HG02870 (cell line): ENCODE measurements at regions not wholly inside any gene's neighbourhood (a gene's known extent, or its start where the extent isn't known, plus 50 kb on each side); places are given as distances from the start of the nearest gene placed in this dataset.

Experiments used
- ATAC-seq: cut with Tn5 transposase; IDR thresholded peaks from one replicate; pipeline ENCODE4 v1.9.1; 2021; ENCODE audit warnings: mild to moderate bottlenecking, moderate library complexity; ENCODE audit not compliant: unreplicated experiment

DNA sequence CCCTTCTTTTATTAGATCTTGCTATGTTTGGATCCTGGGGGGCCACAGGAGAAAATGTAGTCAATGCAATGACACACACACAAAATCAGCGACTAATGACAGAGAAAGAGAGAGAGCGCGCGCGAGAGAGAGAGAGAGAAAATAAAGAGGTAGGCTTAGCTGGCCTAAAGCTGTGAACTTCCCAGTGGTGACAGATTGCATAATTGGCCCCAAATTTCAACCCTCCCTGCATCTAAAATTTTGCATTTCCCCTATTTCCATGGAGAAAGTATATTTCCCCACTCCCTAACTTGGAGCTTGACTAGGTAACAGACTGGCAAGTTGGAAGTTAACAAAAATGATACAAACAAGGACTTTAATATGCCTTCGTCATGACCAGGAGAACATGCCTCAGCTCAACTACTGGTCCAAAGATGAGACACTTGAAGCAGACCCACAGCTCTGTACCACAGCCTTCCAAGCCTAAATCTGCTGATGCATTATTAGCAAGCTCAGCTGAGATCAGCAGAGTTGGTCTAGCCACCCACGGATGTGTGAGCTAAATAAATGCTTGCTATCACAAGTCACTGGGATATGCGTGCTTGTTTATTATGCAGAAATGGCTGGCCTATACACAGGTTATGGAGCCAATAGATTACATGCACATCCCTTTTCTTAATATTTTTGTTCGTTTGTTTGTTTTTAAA, 118.1 kb upstream of the PRDM1 start:
- no peak for ATAC-seq

- ATAC-seq, result no peak
These were observed 119.7 kb upstream of the PRDM1 start for GRCh38 chr6:105966481-105966880.

DNA sequence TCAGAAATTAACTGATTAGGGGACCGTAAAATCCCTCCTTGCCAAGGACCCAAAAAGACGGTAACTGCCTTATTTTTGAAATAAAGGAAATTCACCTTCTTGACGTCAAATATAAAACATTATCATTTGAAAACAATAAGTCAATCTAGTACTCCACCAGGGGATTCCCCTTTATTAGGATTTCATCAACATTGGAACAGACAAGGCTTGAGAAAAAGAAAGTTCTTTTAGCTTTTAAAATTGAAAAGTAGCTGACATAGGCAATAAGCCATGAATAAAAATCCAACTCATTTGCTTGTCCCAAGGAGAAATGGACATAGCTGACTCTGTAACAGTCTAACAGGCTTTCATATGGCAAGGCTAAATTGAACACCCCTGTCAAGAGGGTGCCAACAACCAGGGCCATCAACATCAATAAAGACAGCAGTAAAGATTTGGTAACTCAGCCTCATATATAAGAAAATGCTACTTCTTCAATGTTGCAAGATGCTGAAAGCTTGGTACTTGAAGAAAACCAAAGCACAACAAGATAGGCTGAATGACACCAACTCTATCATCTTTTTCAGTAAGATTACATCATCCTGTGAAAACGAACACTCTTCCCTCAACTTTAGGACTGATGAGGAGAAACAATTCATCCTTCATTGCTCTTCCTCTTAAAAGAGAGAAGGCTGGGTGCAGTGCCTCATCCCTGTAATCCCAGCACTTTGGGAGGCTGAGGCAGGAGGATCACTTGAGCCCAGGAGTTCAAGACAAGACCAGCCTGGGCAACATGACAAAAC, 121.0 kb upstream of the PRDM1 start:
- ATAC-seq, result no peak

GRCh38 chr6:105954148-105954547, 132.0 kb upstream of the PRDM1 start:
- ATAC-seq, result no peak

DNA sequence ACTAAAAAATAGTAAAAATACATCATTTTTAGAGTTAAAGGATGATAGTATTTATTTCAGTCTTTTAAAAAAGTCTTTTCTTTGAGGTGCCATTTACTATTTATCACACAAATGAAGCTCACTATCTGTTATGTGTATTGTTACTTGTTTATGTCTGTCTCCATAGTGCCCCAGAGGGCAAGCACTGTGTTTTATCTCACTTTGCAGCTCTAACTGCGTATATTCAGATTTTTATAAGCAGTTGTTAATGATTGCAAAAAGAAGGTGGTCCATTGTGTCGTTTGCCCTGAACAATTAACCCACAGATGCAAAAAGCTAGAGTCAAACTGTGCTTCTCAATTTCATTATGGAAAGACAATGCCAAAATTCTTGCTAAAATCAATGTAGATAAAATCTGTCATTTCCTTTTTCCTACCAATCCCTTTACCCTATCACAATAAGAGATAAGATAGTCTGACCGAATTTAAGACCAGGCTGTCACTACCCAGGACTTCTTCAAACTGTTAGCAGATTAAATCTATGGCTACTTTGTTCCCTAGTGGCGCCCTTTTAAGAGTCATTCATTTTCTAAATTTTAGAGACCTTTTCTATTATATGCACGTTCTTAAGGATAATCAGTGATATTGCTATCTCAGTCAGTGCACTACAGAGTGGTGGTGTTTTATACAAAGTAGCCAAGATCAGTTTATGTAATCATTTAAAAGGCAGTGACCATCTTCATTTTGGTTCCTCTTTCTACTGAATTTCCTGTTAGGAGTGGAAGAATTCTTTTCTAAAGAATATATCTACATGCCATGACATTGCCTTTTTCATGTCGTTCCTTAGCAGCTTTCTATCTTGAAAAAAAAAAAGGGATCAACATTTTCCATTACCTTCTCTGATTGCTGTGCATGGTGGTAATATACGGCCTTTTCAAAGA, 133.1 kb upstream of the PRDM1 start:
- no peak for ATAC-seq

DNA sequence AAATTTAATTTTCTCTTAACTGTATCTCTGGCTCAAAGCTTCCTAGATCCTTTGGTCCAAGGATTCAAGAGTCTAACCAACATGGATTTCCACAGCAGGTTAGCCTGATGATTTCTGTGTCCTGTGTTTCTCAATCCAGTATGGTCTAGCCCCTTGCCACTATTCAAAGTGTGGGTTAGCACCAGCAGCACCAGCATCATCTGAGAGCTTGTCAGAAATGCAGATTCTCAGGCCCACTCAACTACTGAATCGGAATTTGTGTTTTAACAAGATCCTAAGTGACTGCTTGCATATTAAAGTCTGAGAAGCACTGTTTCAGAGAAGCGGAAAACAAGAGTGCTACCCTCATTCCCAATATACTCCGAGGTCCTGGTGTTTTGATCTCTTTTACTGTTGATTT, 133.8 kb upstream of the PRDM1 start:
- ATAC-seq, result no peak

GRCh38 chr6:105951322-105951721, 134.8 kb upstream of the PRDM1 start:
- no peak for ATAC-seq

DNA sequence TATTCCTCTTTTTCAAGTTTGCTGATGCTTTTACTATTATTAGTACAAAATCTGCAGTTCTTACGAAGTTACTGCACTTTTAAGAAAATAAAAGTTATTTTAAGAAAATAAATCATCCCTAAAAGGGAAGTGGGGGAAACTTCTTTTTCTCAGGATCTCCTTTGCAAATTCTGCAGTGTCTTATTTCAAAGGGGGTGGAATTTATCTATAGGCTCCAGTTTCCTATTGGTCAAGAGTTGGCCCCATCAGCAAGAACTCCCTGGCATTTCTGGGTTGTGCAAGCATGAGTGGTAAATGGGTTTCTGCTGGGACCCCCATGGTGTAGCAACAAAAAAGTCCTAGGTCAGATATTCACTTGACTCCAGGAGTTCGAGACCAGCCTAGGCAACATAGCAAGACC, 136.3 kb upstream of the PRDM1 start:
- ATAC-seq, result no peak

DNA sequence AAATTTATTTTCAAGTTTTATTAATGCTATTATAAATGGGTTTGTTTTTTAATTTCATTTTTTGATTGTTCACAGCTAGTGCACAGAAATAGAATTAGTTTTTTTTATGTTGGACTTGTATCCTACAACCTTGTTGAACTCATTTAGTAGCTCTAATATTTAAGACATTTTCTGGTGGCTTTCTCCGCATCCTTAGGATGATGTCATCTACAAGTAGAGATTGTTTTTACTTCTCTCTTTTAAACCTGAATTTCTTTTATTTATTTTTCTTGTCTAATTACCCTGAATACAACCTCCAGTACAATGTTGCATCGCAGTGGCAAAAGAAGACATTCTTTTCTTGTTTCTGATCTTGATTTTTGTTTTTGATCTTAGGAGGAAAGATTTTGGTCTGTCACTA, 142.6 kb upstream of the PRDM1 start:
- ATAC-seq, result no peak

DNA sequence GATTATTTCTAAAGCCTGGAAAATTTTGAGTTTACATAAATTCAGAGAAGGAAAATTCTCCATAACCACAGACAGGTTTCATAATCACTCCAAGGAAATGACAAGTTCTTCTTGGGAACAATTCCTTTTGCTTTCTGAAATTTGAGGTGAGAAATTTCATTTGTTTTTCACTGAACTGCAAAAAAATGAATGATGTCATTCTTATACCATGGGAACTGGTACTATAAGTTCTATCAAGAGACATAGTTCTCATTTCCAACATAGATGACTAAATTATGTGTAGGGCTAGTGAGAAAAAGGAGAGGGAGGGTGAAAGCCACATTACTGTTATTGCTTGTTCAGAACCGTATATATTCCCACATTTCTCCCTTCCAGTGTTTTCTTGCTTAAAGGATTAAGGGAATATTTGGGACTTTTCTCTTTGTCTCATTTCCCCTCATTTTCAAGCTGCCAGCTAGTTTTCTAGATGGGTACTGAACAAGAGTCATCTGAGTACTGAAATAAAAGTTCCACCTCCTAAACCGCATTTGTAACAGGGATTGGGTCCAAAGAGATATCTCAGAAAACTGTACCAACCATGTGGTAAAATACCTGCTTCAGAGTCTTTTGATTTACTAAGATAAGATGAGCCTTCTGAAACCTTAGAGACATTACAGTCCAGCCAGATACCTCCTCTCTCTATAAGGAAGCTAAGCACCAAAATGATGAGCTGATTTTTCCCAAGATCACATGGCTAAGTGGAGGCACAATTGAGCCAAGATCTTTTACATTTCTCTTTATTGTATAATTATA, 144.3 kb upstream of the PRDM1 start:
- ATAC-seq, result no peak

DNA sequence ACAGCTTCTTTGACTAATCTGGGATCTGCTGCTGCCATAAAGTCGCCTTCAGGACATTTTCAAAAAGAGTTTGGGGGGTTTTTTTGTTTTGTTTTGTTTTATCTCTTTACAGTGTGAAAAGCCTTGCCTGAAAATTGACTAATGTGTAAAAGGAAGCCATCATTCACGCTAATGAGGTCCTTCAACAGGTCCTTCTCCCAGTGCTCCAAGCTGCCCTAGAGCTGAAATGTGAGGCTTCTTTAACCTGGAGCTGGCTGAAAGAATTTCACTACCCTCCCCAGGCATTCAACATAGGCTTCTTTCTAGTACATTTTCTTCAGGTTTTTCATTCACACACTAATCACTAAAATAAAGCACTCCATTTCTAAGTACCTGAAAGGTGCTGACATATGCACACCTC, 145.1 kb upstream of the PRDM1 start:
- ATAC-seq, result no peak

GRCh38 chr6:105936972-105937371, 149.2 kb upstream of the PRDM1 start:
- no peak for ATAC-seq

DNA sequence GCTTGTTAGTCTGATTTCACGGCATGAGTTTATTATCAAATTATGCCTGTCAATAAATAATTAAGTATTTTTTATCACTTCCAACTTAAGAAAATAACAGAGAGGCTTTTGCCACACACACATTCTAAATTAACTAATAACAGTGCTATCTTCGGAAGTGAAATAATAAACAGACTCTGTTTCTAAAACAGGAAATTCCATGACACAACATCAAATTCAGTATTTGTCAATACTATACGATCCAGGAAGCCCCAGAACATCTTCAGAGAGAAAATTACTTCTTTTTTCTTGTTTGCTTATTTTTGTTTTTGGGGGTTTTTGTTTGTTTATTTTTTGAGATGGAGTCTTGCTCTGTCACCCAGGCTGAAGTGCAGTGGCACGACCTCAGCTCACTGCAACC, 150.7 kb upstream of the PRDM1 start:
- no peak for ATAC-seq

- no peak for ATAC-seq
These were observed 151.4 kb upstream of the PRDM1 start for GRCh38 chr6:105934708-105935107.

- ATAC-seq, result no peak
These were observed 153.7 kb upstream of the PRDM1 start for GRCh38 chr6:105932440-105932839.

DNA sequence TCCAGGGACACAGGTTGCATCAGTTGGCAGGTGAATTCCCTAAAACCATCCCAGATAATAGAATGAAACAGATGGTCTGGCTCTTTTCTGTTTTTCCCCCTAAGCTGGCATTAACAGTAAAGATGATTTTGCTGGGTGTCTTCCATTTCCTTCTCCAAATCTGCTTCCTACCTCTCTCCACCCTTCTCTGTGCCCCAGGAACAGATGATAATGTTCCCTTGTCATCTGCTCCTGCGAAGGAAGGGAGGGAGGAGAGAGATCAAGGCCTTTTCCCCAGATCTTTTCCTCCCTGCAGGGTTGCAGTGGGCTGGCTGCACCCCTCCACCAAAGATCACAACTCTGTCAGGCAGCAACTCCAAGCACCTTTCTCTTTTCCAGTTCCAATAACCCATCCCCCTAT, 156.5 kb upstream of the PRDM1 start:
- no peak for ATAC-seq

DNA sequence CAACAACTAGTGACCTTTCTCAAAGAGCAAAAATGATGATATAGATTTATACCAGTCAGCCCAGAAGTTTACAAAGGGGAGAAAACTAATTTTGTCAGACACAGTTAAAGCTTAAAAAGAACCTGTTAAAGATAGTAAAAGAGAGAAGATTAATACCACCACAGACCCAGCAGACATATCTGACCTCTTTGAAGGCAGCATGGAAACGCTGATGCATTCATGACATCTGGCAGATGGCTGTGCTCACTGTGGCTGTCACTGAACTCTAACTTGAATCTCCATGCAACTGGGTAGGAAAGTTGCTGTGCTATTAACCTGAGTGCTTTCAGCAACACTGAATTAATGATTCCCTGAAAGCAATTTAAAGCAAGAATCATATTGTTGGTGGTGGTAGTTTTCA, 159.8 kb upstream of the PRDM1 start:
- no peak for ATAC-seq

GRCh38 chr6:105925706-105926105, 160.4 kb upstream of the PRDM1 start:
- ATAC-seq, result no peak

- no peak for ATAC-seq
These were observed 164.4 kb upstream of the PRDM1 start for GRCh38 chr6:105921781-105922180.

GRCh38 chr6:105920071-105920470, 166.1 kb upstream of the PRDM1 start:
- no peak for ATAC-seq
